ENCODE measurements at regions not wholly inside any gene's neighbourhood (a gene's known extent, or its start where the extent isn't known, plus 50 kb on each side); places are given as distances from the start of the nearest gene placed in this dataset.

- Histone ChIP-seq H2AFZ (no peak overlapping the region), H3K9me2 (replicated peaks; ENCODE audit: insufficient read depth) (no peaks in the 10 kb centered on the region), H3K36me3 (replicated peaks; ENCODE audit: insufficient read depth, low read depth) (no peaks in the 10 kb centered on the region), H3K4me3 (no peak overlapping the region), H3K4me1 (ENCODE audit: insufficient read depth) (no peaks in the 10 kb centered on the region), H3K27me3 (no peaks in the 10 kb centered on the region), H3K27ac (no peak overlapping the region), H3K9me3 (ENCODE audit: low read depth) (no peaks in the 10 kb centered on the region), H3K4me2 (no peak overlapping the region), H4K20me1 (ENCODE audit: insufficient read depth, poor library complexity, severe bottlenecking) (no peaks in the 10 kb centered on the region), H3K79me2 (no peaks in the 10 kb centered on the region)
- TF ChIP-seq, protein P1, sequence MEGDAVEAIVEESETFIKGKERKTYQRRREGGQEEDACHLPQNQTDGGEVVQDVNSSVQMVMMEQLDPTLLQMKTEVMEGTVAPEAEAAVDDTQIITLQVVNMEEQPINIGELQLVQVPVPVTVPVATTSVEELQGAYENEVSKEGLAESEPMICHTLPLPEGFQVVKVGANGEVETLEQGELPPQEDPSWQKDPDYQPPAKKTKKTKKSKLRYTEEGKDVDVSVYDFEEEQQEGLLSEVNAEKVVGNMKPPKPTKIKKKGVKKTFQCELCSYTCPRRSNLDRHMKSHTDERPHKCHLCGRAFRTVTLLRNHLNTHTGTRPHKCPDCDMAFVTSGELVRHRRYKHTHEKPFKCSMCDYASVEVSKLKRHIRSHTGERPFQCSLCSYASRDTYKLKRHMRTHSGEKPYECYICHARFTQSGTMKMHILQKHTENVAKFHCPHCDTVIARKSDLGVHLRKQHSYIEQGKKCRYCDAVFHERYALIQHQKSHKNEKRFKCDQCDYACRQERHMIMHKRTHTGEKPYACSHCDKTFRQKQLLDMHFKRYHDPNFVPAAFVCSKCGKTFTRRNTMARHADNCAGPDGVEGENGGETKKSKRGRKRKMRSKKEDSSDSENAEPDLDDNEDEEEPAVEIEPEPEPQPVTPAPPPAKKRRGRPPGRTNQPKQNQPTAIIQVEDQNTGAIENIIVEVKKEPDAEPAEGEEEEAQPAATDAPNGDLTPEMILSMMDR (IDR thresholded peaks at IDR 0.05; ENCODE audit: poor library complexity) = no peak
- no peak for TF ChIP-seq EZH2phosphoT487 (IDR thresholded peaks at IDR 0.05; ENCODE audit: low read depth, severe bottlenecking, unreplicated experiment)
- TF ChIP-seq EZH2 (IDR thresholded peaks at IDR 0.05; ENCODE audit: borderline replicate concordance) = no peak
- 95% methylated on average over 1 of the region's 1 CpG for WGBS (ENCODE audit: low lambda C conversion rate, missing lambda C conversion rate)
- DNase-seq (ENCODE audit: low spot score) = no peak
Observed at GRCh38 chr13:54366728-54367127, 1338.1 kb downstream of the OLFM4 start.

DNA sequence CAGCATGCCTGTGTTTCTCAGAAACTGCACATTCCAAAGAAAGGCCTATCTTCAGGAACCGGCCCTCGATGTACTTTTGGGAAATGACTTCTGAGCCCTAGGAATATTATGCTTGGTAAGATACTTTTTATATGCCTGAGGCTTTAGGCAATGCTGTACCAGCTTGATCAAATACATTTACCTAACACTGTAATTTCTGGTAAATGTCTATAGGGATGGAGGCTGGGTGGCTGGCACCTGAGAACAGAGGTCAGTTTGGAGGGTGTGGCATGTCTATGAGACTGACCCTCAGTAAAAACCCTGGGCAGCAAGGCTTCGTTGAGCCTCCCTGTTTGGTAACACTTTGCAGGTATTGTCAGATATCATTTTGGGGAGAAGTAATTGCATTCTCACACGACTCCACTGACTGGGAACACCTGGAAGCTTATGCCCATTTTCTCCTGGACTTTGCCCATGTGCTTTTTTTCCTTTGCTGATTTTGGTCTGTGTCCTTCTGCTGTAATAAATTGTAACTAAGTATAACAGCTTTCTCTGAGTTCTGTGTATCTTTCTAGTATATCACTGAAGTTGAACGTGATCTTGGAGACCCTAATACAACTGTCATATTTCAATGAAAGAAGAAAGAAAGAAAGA, 1339.1 kb downstream of the OLFM4 start:
- no peak overlapping the region for H3K4me2 ChIP-seq
- H3K79me2 ChIP-seq = no peaks in the 10 kb centered on the region
- 63% methylated on average over 5 of the region's 5 CpGs for WGBS (ENCODE audit: low lambda C conversion rate, missing lambda C conversion rate)
- H2AFZ ChIP-seq = no peak overlapping the region
- H3K27me3 ChIP-seq = no peaks in the 10 kb centered on the region
- H3K4me1 ChIP-seq (ENCODE audit: insufficient read depth) = no peaks in the 10 kb centered on the region
- H4K20me1 ChIP-seq (ENCODE audit: insufficient read depth, poor library complexity, severe bottlenecking) = no peaks in the 10 kb centered on the region
- no peaks in the 10 kb centered on the region for H3K9me2 ChIP-seq (replicated peaks; ENCODE audit: insufficient read depth)
- no peak overlapping the region for H3K27ac ChIP-seq
- H3K36me3 ChIP-seq (replicated peaks; ENCODE audit: insufficient read depth, low read depth) = no peaks in the 10 kb centered on the region
- no peak for DNase-seq (ENCODE audit: low spot score)
- TF ChIP-seq EZH2 (IDR thresholded peaks at IDR 0.05; ENCODE audit: borderline replicate concordance) (no peak), EZH2phosphoT487 (IDR thresholded peaks at IDR 0.05; ENCODE audit: low read depth, severe bottlenecking, unreplicated experiment) (no peak)
- TF ChIP-seq, protein P1 (IDR thresholded peaks at IDR 0.05; ENCODE audit: poor library complexity) = no peak
- no peak overlapping the region for H3K4me3 ChIP-seq
- H3K9me3 ChIP-seq (ENCODE audit: low read depth) = no peaks in the 10 kb centered on the region

DNA sequence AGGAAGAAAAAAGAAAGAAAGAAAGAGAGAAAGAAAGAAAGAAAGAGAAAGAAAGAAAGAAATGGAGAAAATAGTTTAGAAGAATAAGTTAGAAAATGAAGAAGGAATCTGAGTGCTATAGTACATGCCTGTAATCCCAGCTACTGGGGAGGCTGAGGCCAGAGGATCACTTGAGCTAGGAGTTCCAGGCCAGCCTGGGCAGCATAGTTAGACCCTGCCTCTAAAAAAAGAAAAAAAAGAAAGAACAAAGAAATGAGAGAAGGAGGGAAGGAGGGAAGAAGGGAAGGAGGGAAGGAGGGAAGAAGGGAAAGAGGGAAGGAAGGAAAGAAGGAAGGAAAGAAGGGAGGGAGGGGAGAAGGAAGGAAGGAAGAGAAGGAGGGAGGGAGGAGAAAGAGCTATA, 1339.8 kb downstream of the OLFM4 start:
- TF ChIP-seq EZH2 (IDR thresholded peaks at IDR 0.05; ENCODE audit: borderline replicate concordance) = no peak
- no peak for TF ChIP-seq EZH2phosphoT487 (IDR thresholded peaks at IDR 0.05; ENCODE audit: low read depth, severe bottlenecking, unreplicated experiment)
- TF ChIP-seq, protein P1 (IDR thresholded peaks at IDR 0.05; ENCODE audit: poor library complexity) = no peak
- H2AFZ ChIP-seq = no peak overlapping the region
- H3K4me2 ChIP-seq = no peak overlapping the region
- H3K36me3 ChIP-seq (replicated peaks; ENCODE audit: insufficient read depth, low read depth) = no peaks in the 10 kb centered on the region
- H3K9me2 ChIP-seq (replicated peaks; ENCODE audit: insufficient read depth) = no peaks in the 10 kb centered on the region
- DNase-seq (ENCODE audit: low spot score) = no peak
- H3K79me2 ChIP-seq = no peaks in the 10 kb centered on the region
- H3K4me3 ChIP-seq = no peak overlapping the region
- H4K20me1 ChIP-seq (ENCODE audit: insufficient read depth, poor library complexity, severe bottlenecking) = no peaks in the 10 kb centered on the region
- no peaks in the 10 kb centered on the region for H3K27me3 ChIP-seq
- H3K27ac ChIP-seq = no peak overlapping the region
- no peaks in the 10 kb centered on the region for H3K4me1 ChIP-seq (ENCODE audit: insufficient read depth)
- no peaks in the 10 kb centered on the region for H3K9me3 ChIP-seq (ENCODE audit: low read depth)

GRCh38 chr13:54373211-54373610, 1344.6 kb downstream of the OLFM4 start:
- Histone ChIP-seq H3K4me2 (no peak overlapping the region), H3K79me2 (no peaks in the 10 kb centered on the region), H2AFZ (no peak overlapping the region), H3K36me3 (replicated peaks; ENCODE audit: insufficient read depth, low read depth) (no peaks in the 10 kb centered on the region), H3K9me3 (ENCODE audit: low read depth) (no peaks in the 10 kb centered on the region), H3K4me1 (ENCODE audit: insufficient read depth) (no peaks in the 10 kb centered on the region), H3K27me3 (no peaks in the 10 kb centered on the region), H3K9me2 (replicated peaks; ENCODE audit: insufficient read depth) (no peaks in the 10 kb centered on the region), H3K4me3 (no peak overlapping the region), H4K20me1 (ENCODE audit: insufficient read depth, poor library complexity, severe bottlenecking) (no peaks in the 10 kb centered on the region), H3K27ac (no peak overlapping the region)
- TF ChIP-seq EZH2phosphoT487 (IDR thresholded peaks at IDR 0.05; ENCODE audit: low read depth, severe bottlenecking, unreplicated experiment) (no peak), EZH2 (IDR thresholded peaks at IDR 0.05; ENCODE audit: borderline replicate concordance) (no peak)
- TF ChIP-seq, protein P1 (IDR thresholded peaks at IDR 0.05; ENCODE audit: poor library complexity) = no peak
- DNase-seq (ENCODE audit: low spot score) = no peak
- WGBS (ENCODE audit: low lambda C conversion rate, missing lambda C conversion rate) = 0% methylated on average over 1 of the region's 1 CpG

Data from hepatocyte (in vitro differentiated cells).